ENCODE measurements at regions not wholly inside any gene's neighbourhood (a gene's known extent, or its start where the extent isn't known, plus 50 kb on each side); places are given as distances from the start of the nearest gene placed in this dataset.
"Not testable (repeated sequence)": the region's sequence is repeated elsewhere in the genome, so short reads cannot be mapped to it uniquely, and the experiment has no call there.

DNA sequence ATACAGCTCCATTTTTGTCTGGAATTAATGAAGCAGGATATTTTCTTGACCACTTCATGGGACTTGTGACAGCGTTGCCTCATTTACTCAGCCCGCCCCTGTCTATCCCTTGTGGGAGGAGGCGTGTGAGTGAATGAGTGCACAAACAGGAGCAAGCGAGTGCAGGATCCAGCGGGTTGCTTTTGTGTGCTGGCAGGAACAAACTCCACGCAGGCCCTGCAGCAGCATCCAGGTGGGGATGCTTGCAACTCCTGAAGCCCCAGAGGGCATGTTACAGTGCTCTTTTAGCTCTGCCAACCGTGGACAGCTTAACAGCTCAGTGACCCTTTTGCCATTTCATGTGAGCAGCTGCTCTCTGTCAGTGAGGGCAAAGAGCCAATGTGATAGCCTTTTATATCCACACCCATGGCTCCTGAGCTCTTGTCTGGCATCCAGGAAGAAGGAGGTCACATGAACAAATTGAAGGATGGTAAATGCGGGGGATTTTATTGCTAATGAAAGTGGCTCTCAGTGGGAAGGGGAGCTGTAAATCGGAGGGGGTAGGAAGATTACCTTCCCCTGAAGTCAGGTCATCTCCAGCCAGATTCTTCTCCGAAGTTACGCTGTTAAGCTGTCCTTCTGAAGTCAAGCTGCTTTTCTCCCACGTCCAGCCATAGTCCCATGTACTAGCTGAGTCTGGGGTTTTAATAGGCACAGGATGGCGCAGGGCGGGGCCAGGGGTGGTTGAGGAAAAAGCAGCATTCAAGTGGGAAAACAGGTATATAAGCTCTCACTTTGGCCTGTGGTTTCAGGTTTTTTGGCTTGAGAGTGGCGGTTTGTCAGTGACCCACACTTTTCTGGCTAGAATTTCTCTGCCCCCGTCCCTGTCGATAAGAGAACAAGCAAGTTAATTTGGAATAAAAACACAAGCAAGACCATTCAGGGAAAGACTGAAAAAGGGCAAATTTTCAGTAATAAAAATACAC lies 714.7 kb upstream of the MBL2 start:
- no peak overlapping the region for H3K27ac ChIP-seq
- no peak for TF ChIP-seq CTCF (IDR thresholded peaks at IDR 0.05)
- TF ChIP-seq ZFX (IDR thresholded peaks at IDR 0.05; ENCODE audit: borderline replicate concordance) = no peak

DNA sequence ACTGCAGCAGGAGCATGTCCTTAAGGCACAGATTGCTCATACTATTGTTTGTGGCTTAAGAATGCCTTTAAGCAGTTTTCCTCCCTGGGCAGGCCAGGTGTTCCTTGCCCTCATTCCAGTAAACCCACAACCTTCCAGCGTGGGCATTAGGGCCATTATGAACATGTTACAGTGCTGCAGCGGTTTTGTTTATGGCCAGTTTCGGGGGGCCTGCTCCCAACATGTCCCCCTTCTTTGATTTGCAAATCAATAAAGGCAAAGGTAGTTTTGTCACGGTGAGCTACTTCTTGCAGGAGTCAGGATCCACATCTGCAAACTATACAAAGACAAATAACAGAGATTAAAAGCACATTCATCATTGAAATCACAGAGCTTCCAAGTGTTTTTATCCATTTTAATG lies 712.8 kb upstream of the MBL2 start:
- not testable (repeated sequence) for H3K27ac ChIP-seq

DNA sequence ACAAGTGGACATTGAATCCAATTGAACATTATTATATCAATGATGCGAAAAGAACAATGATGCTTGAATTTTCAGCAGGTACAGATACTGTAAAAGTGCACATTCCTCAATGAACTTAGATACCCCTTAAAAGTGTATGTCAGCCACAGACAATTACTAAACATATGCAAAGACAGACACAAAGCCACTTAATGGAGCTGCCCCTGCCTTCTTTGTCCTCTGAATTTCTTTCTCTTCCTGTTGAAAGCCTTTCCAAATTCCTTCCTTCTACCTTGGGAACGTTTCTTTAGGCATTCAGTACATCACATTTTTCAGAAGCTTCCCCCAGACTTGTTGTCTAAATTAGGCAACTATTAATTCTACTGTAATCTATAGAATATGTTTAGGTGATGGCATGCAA lies 706.8 kb upstream of the MBL2 start:
- TF ChIP-seq ZFX (IDR thresholded peaks at IDR 0.05; ENCODE audit: borderline replicate concordance) = no peak
- TF ChIP-seq CTCF (IDR thresholded peaks at IDR 0.05) = no peak
- no peak overlapping the region for H3K27ac ChIP-seq

- no peak overlapping the region for H3K27ac ChIP-seq
Measured at GRCh38 chr10:53477313-53477675, 704.7 kb upstream of the MBL2 start.

GRCh38 chr10:53476650-53477312 lies 704.2 kb upstream of the MBL2 start:
- H3K27ac ChIP-seq = no peak overlapping the region
- no peak for TF ChIP-seq ZFX (IDR thresholded peaks at IDR 0.05; ENCODE audit: borderline replicate concordance)
- TF ChIP-seq CTCF (IDR thresholded peaks at IDR 0.05) = no peak

More at GRCh38 chr10:53477313-53477675, 704.7 kb upstream of the MBL2 start:
- TF ChIP-seq CTCF (IDR thresholded peaks at IDR 0.05) = no peak
- TF ChIP-seq ZFX (IDR thresholded peaks at IDR 0.05; ENCODE audit: borderline replicate concordance) = no peak

DNA sequence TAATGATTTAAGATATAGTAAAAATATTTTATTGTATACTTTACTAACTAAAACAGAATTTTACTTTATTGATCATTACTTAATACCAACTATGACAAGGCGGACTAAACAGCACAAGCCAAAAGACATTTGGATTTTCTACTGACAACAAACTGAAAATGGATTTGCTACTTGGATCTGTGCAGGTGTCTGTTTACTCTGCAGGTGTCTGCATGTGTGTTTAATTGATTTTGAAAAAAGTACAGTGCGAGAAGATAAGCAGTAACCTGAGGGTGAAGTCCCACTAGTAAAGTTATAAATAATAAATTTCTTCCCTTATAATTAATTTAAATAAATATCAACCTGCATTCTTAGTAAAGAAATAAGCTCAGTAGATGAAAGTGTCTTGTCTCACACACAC lies 696.8 kb upstream of the MBL2 start:
- TF ChIP-seq CTCF (IDR thresholded peaks at IDR 0.05) (no peak), ZFX (IDR thresholded peaks at IDR 0.05; ENCODE audit: borderline replicate concordance) (no peak)
- H3K27ac ChIP-seq = no peak overlapping the region

DNA sequence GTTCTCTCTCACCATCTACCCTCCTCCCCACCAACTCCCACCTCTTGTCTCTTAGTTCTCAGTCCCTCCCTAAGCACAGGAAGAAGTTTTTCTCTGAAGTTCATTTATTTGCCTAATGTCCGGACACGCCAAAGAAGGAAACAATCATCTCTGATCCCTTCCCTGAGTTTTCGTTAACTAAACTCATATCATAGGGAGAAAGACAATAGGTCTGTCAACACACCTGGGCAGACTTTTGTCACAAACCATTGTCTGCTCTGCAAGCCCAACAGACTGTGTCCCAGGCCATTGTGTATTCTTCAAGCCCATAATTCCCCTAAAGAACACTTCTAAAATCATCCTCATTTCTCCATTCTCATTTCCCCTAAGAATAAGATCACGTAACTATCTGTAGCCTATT lies 691.0 kb upstream of the MBL2 start:
- TF ChIP-seq ZFX (IDR thresholded peaks at IDR 0.05; ENCODE audit: borderline replicate concordance) = no peak
- no peak for TF ChIP-seq CTCF (IDR thresholded peaks at IDR 0.05)
- H3K27ac ChIP-seq = no peak overlapping the region

All from 22Rv1 (cell line).